ENCODE measurements at regions not wholly inside any gene's neighbourhood (a gene's known extent, or its start where the extent isn't known, plus 50 kb on each side); places are given as distances from the start of the nearest gene placed in this dataset.

DNA sequence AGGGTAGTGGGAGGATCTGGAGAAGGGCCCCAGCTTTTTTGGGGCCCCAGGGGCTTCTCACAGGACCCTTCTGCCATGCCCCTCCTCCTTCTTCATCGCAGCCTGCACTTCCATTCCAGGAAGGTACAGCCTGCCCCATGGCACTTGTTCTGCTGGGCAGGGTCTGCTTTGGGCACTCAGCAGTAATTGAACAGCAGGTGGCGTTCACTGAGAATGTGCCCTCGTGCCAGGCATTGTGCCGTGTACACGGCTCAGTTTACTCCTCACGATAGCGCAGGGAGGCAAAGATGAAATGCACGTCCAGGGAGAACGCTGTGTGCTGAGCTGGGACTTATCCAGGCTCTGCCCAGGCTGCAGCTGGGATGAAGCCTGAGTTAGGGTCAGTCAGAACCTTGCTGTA lies 54.8 kb upstream of the ASB18 start:
- no peak for TF ChIP-seq EZH2phosphoT487 (IDR thresholded peaks at IDR 0.05; ENCODE audit: borderline replicate concordance, low read length)
- TF ChIP-seq, protein P1, sequence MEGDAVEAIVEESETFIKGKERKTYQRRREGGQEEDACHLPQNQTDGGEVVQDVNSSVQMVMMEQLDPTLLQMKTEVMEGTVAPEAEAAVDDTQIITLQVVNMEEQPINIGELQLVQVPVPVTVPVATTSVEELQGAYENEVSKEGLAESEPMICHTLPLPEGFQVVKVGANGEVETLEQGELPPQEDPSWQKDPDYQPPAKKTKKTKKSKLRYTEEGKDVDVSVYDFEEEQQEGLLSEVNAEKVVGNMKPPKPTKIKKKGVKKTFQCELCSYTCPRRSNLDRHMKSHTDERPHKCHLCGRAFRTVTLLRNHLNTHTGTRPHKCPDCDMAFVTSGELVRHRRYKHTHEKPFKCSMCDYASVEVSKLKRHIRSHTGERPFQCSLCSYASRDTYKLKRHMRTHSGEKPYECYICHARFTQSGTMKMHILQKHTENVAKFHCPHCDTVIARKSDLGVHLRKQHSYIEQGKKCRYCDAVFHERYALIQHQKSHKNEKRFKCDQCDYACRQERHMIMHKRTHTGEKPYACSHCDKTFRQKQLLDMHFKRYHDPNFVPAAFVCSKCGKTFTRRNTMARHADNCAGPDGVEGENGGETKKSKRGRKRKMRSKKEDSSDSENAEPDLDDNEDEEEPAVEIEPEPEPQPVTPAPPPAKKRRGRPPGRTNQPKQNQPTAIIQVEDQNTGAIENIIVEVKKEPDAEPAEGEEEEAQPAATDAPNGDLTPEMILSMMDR (conservative IDR thresholded peaks at IDR 0.05; ENCODE audit: low read depth, low read length): no peak

All from PC-3 (cell line).